Ovary (tissue), 7 donors: ENCODE measurements at regions not wholly inside any gene's neighbourhood (a gene's known extent, or its start where the extent isn't known, plus 50 kb on each side); places are given as distances from the start of the nearest gene placed in this dataset.

Experiments
- DNase-seq, 5 donors: peaks; one replicate each; pipeline ENCODE4 v3.0.0-alpha.2; 2019 to 2020
- H3K27ac ChIP-seq, 2 donors: fragments of 200-600 bp; one replicate each; pipeline versions ENCODE4 v1.5.1 to v1.8.0; 2019 to 2022
- H3K27me3 ChIP-seq: fragments of 200-600 bp; one replicate; pipeline ENCODE4 v1.8.0; 2022
- H3K36me3 ChIP-seq: fragments of 200-600 bp; sonication (generic); one replicate; pipeline ENCODE4 v1.5.1; 2019
- H3K4me1 ChIP-seq: one replicate; pipeline ENCODE4 v1.8.1; 2013; ENCODE audit warnings: mild to moderate bottlenecking, moderate library complexity; ENCODE audit not compliant: insufficient read depth
- H3K4me3 ChIP-seq: fragments of 200-600 bp; sonication (generic); one replicate; pipeline ENCODE4 v1.5.1; 2017
- H3K9me3 ChIP-seq, 2 donors: fragments of 200-600 bp in 1 of 2; sonication (generic) in 1 of 2; one replicate each; pipeline versions ENCODE4 v1.5.1 to v1.8.1; 2013 to 2019; ENCODE audit warnings: mild to moderate bottlenecking in 1 of 2, moderate library complexity in 1 of 2
- EP300 ChIP-seq: sonication (generic); formaldehyde crosslinking; IDR thresholded peaks from one replicate; pipeline ENCODE4 v1.6.1; 2017; ENCODE audit warnings: antibody characterized with exemption
- POLR2A ChIP-seq: fragments of 450-650 bp; IDR thresholded peaks from one replicate; pipeline ENCODE4 v1.6.1; 2017; ENCODE audit warnings: antibody characterized with exemption, mild to moderate bottlenecking, moderate library complexity
- WGBS, 3 donors: extraction: QIAGEN DNeasy Blood & Tissue Kit in 1 of 3; methylation state at CpG; one replicate each; pipeline versions ENCODE4 v1.1.5 to v1.1.7; 2013 to 2017; 5-methylcytosine and 5-hydroxymethylcytosine counted together
- intact Hi-C, 4 donors: fragments of 100-400 bp; cut with DNase I; formaldehyde crosslinking; loops; one replicate each; pipeline versions ENCODE4 v1.11.0 to v1.15.1; 2022 to 2023
- TF ChIP-seq, protein P1 (sequence below), 3 donors: fragments of 450-650 bp in 2 of 3; fragments of 200-600 bp in 1 of 3; IDR thresholded peaks; one replicate each; pipeline versions ENCODE4 v1.5.1 to v1.8.0; 2016 to 2022; ENCODE audit warnings: antibody characterized with exemption in 3 of 3, mild to moderate bottlenecking in 1 of 3
- donor health status: DM: no; HTN: no; CAD: no; lungs with moderate emphysema.
- donor health status: DM: no; HTN: no; CAD: no.
- donor health status: Bipolar disorder and iron deficiency.
- donor health status: DM: no; HTN: no; CAD: no.
- donor health status: DM: yes; HTN: yes; CAD: no.

DNA sequence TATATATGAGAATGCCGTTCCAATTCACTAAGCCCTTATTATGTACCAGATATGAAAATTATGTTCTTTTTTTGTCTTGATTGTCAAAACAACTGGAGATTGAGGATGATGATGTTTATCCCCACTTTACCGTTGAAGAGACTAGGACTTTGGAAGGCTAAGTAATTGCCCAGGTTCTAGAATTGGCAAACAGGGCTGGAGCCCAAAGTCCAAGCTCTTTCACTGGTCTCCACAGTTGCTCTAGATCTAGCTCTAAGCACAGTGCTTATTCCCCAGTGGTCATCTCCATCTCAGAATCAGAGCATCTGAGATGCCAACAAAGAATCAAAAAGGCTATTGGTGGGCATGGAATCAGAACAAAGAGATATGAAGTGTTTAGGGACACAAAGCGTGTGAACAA lies 215.3 kb upstream of the FOXA2 start:
- Histone ChIP-seq H3K4me1 (peaks cover 4% of the 10 kb centered on the region), H3K27me3 (no peaks in the 10 kb centered on the region), H3K27ac (no peak overlapping the region), H3K36me3 (no peaks in the 10 kb centered on the region), H3K4me3 (no peak overlapping the region), H3K9me3 (no peaks in the 10 kb centered on the region)
- intact Hi-C loops: no loop called here
- no peak for DNase-seq
- no peak for TF ChIP-seq POLR2A
- no peak for TF ChIP-seq EP300
- TF ChIP-seq, protein P1, sequence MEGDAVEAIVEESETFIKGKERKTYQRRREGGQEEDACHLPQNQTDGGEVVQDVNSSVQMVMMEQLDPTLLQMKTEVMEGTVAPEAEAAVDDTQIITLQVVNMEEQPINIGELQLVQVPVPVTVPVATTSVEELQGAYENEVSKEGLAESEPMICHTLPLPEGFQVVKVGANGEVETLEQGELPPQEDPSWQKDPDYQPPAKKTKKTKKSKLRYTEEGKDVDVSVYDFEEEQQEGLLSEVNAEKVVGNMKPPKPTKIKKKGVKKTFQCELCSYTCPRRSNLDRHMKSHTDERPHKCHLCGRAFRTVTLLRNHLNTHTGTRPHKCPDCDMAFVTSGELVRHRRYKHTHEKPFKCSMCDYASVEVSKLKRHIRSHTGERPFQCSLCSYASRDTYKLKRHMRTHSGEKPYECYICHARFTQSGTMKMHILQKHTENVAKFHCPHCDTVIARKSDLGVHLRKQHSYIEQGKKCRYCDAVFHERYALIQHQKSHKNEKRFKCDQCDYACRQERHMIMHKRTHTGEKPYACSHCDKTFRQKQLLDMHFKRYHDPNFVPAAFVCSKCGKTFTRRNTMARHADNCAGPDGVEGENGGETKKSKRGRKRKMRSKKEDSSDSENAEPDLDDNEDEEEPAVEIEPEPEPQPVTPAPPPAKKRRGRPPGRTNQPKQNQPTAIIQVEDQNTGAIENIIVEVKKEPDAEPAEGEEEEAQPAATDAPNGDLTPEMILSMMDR (IDR thresholded peaks at IDR 0.05): no peak
- WGBS, 3 donors: 70 to 93% (median 91%) methylated on average over 3 of the region's 3 CpGs

DNA sequence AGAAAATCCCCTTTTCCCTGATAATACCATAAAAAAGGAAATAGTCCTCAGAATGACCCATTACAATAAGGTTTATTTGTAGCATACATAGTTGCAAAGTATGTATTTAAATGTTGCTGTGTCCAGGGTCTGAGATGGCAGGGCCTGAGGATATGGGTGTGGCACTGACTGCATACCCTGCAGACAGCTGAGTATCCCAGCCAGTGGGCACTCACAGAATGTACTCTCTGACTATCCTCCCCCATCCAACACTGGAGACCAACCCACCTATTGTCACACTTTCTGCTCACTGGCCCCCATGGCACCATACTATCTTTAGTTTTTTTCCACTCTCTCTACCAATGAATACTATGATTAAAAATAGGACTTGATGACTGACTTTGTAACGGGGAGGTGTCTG lies 215.8 kb upstream of the FOXA2 start:
- H3K4me1 ChIP-seq: peaks cover 4% of the 10 kb centered on the region
- no peak for TF ChIP-seq POLR2A
- TF ChIP-seq EP300: no peak
- no peaks in the 10 kb centered on the region for H3K27me3 ChIP-seq
- DNase-seq: no peak
- H3K36me3 ChIP-seq: no peaks in the 10 kb centered on the region
- intact Hi-C loops: no loop called here
- no peak overlapping the region for H3K4me3 ChIP-seq
- no peaks in the 10 kb centered on the region for H3K9me3 ChIP-seq
- WGBS, 3 donors: 79 to 87% (median 86%) methylated on average over 1 of the region's 1 CpG
- H3K27ac ChIP-seq: no peak overlapping the region

DNA sequence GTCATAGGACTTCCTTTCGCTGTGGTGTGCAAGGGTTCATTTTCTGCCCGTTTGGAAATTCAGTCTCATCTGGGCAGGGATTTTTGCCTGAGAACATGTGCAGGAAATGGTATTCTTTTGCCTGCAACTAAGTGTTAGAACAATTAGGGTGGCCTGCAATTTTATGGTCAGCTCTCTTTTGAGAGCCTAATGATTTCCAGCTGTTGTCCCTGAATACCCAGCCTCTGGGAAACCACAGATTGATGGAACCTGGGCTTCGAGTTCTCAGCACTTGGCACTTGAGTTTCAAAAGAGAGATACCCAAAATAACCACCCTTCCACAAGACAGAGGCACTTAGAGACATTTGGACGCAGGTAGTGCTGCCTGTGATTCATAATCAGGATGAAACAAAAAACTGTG lies 217.2 kb upstream of the FOXA2 start:
- H3K27me3 ChIP-seq: no peaks in the 10 kb centered on the region
- no peaks in the 10 kb centered on the region for H3K9me3 ChIP-seq
- DNase-seq: no peak
- intact Hi-C loops: no loop called here
- H3K4me1 ChIP-seq: no peaks in the 10 kb centered on the region
- no peaks in the 10 kb centered on the region for H3K36me3 ChIP-seq
- 51 to 55% (median 51%) methylated on average over 4 of the region's 4 CpGs for WGBS, 3 donors
- TF ChIP-seq POLR2A (no peak), EP300 (no peak)
- TF ChIP-seq, protein P1 (IDR thresholded peaks at IDR 0.05): no peak
- no peak overlapping the region for H3K27ac ChIP-seq
- H3K4me3 ChIP-seq: no peak overlapping the region

DNA sequence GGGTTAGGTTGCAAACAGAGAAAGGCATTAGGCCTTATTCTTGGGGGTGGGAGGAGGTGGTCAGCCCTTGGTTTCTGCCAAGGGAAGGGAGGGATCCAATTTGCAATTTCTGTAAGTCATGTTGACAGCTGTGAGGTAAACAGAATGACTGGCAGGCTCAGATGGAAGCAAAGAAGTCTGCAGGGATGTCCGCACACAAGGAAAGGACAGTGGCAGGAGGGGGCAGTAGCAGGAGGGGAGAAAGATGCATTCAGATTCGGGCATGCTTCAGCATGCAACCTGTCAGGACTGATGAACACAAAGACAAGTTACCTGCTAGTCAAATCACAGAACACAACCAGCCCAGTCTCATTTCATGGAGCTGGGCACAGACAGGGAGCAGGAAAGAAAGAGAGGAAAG lies 217.9 kb upstream of the FOXA2 start:
- WGBS, 3 donors: 82 to 87% (median 87%) methylated on average over 2 of the region's 2 CpGs
- intact Hi-C loops: no loop called here
- no peaks in the 10 kb centered on the region for H3K9me3 ChIP-seq
- H3K4me3 ChIP-seq: no peak overlapping the region
- H3K27ac ChIP-seq: no peak overlapping the region
- no peaks in the 10 kb centered on the region for H3K36me3 ChIP-seq
- no peaks in the 10 kb centered on the region for H3K4me1 ChIP-seq
- TF ChIP-seq, protein P1 (IDR thresholded peaks at IDR 0.05): no peak
- TF ChIP-seq EP300 (no peak), POLR2A (no peak)
- H3K27me3 ChIP-seq: no peaks in the 10 kb centered on the region
- no peak for DNase-seq

DNA sequence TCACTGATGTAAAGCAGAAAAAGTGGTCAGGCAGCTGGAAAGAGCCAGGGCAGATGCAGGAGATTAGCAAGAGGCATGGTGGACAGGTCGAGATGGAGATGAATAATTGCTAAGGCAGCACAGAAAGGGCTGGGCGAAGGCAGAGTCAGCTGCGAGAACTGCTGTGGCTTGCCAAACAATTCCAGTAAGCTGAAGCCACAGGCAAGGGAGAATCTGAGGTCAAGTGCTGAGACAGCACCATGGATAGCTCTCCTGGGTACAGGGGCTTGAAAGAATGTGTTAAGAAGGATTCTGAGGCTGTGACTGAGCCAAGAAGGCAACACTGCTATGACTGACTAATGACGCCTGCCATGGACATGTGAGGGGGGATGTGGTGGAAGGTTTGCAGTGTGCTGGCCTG lies 220.8 kb upstream of the FOXA2 start:
- H3K27me3 ChIP-seq: no peaks in the 10 kb centered on the region
- no peaks in the 10 kb centered on the region for H3K9me3 ChIP-seq
- H3K27ac ChIP-seq: no peak overlapping the region
- no peak for DNase-seq
- H3K4me1 ChIP-seq: no peaks in the 10 kb centered on the region
- H3K36me3 ChIP-seq: no peaks in the 10 kb centered on the region
- TF ChIP-seq EP300: no peak
- intact Hi-C loops: no loop called here
- H3K4me3 ChIP-seq: no peak overlapping the region
- 26 to 42% (median 32%) methylated on average over 4 of the region's 4 CpGs for WGBS, 3 donors

DNA sequence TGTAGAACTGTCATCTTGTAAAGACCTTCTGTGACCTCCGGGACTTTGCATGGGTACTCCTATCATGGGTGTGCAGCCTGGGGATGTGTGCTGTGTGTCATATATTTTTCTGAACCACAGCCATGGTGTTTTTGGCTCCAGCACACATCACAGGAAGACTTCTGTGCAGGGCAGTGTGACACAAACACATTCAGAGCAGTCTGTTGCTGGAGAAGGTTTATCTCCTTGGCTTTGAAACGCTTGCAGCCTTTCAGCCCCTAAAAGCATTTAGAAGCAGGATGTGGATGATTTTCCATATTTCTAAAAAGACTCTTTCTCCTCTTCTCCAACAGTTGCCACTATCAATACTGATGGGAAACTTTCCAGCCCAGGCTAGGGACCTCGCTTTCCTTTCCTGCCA lies 221.6 kb upstream of the FOXA2 start:
- intact Hi-C loops: no loop called here
- Histone ChIP-seq H3K27ac (no peak overlapping the region), H3K9me3 (no peaks in the 10 kb centered on the region), H3K36me3 (no peaks in the 10 kb centered on the region), H3K4me1 (no peaks in the 10 kb centered on the region), H3K4me3 (no peak overlapping the region), H3K27me3 (no peaks in the 10 kb centered on the region)
- no peak for DNase-seq
- WGBS, 3 donors: 48 to 55% (median 55%) methylated on average over 3 of the region's 3 CpGs
- TF ChIP-seq, protein P1 (IDR thresholded peaks at IDR 0.05): no peak
- TF ChIP-seq POLR2A (no peak), EP300 (no peak)
